Activated gamma-delta T cell treated with anti-CD3 and anti-CD28 coated beads, Interleukin-2, amount 50 U/mL, for 16 hours (primary cell): ENCODE measurements at regions not wholly inside any gene's neighbourhood (a gene's known extent, or its start where the extent isn't known, plus 50 kb on each side); places are given as distances from the start of the nearest gene placed in this dataset.
"Not testable (repeated sequence)": the region's sequence is repeated elsewhere in the genome, so short reads cannot be mapped to it uniquely, and the experiment has no call there.

Experiments
- DNase-seq: peaks from one replicate; pipeline ENCODE4 v3.0.0-alpha.2; 2020; ENCODE audit warnings: low read depth

- DNase-seq, result no peak
Measured at GRCh38 chr21:31531967-31532366, 127.5 kb upstream of the SOD1 start.

- no peak for DNase-seq
Measured at GRCh38 chr21:31530897-31531705, 128.4 kb upstream of the SOD1 start.

- no peak for DNase-seq
Measured at GRCh38 chr21:31530364-31530763, 129.1 kb upstream of the SOD1 start.

- no peak for DNase-seq
Measured at GRCh38 chr21:31529406-31529805, 130.1 kb upstream of the SOD1 start.

- DNase-seq, result no peak
Measured at GRCh38 chr21:31526040-31526439, 133.5 kb upstream of the SOD1 start.

- DNase-seq, result no peak
Measured at GRCh38 chr21:31524140-31524539, 135.4 kb upstream of the SOD1 start.

- DNase-seq, result no peak
Measured at GRCh38 chr21:31521515-31521914, 138.0 kb upstream of the SOD1 start.

GRCh38 chr21:31520561-31521098, 138.9 kb upstream of the SOD1 start:
- no peak for DNase-seq

GRCh38 chr21:31518580-31518979, 140.9 kb upstream of the SOD1 start:
- DNase-seq, result no peak

GRCh38 chr21:31517664-31518414, 141.7 kb upstream of the SOD1 start:
- no peak for DNase-seq

- DNase-seq, result no peak
Measured at GRCh38 chr21:31515253-31515652, 144.2 kb upstream of the SOD1 start.

GRCh38 chr21:31514598-31514997, 144.9 kb upstream of the SOD1 start:
- DNase-seq, result no peak

GRCh38 chr21:31513541-31513940, 146.0 kb upstream of the SOD1 start:
- not testable (repeated sequence) for DNase-seq

- not testable (repeated sequence) for DNase-seq
Measured at GRCh38 chr21:31511999-31512398, 147.5 kb upstream of the SOD1 start.

- no peak for DNase-seq
Measured at GRCh38 chr21:31511258-31511657, 148.2 kb upstream of the SOD1 start.

- DNase-seq, result peak; percentile 51
Measured at GRCh38 chr21:31509194-31510017, 150.1 kb upstream of the SOD1 start.

GRCh38 chr21:31505975-31506374, 153.5 kb upstream of the SOD1 start:
- no peak for DNase-seq

- DNase-seq, result no peak
Measured at GRCh38 chr21:31503939-31504338, 155.6 kb upstream of the SOD1 start.

- no peak for DNase-seq
Measured at GRCh38 chr21:31503467-31503866, 156.0 kb upstream of the SOD1 start.

GRCh38 chr21:31502537-31503143, 156.9 kb upstream of the SOD1 start:
- DNase-seq, result no peak

GRCh38 chr21:31501926-31502325, 157.6 kb upstream of the SOD1 start:
- no peak for DNase-seq

- DNase-seq, result no peak
Measured at GRCh38 chr21:31500982-31501381, 156.9 kb upstream of the TIAM1 start.
